ENCODE measurements at regions not wholly inside any gene's neighbourhood (a gene's known extent, or its start where the extent isn't known, plus 50 kb on each side); places are given as distances from the start of the nearest gene placed in this dataset.

DNA sequence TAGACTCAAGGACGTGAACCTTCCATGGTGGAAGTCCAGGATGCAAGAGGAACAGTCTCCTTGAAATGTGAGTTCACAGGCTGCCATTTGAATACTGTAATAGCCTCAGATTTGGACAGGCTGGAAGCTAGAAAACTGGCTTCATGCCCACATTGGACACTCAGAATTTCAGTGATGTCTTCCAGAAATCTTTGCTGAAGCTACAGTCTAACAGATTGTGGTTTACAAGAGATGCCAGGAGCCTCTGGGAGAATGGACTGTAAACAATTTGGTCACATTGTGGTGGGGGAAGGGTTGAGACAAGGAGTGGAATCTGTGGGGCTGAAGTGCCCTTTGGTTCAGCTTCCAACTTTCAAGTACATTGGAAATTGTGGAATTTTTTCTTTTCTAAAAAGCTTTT lies 252.0 kb upstream of the PROK2 start:
- TF ChIP-seq, protein P1, sequence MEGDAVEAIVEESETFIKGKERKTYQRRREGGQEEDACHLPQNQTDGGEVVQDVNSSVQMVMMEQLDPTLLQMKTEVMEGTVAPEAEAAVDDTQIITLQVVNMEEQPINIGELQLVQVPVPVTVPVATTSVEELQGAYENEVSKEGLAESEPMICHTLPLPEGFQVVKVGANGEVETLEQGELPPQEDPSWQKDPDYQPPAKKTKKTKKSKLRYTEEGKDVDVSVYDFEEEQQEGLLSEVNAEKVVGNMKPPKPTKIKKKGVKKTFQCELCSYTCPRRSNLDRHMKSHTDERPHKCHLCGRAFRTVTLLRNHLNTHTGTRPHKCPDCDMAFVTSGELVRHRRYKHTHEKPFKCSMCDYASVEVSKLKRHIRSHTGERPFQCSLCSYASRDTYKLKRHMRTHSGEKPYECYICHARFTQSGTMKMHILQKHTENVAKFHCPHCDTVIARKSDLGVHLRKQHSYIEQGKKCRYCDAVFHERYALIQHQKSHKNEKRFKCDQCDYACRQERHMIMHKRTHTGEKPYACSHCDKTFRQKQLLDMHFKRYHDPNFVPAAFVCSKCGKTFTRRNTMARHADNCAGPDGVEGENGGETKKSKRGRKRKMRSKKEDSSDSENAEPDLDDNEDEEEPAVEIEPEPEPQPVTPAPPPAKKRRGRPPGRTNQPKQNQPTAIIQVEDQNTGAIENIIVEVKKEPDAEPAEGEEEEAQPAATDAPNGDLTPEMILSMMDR (IDR thresholded peaks at IDR 0.05) = no peak
- H3K4me1 ChIP-seq = no peaks in the 10 kb centered on the region
- no peak for DNase-seq
- no peak for ATAC-seq
- intact Hi-C loops (cut with DNase I) = no loop called here
- no peaks in the 10 kb centered on the region for H3K9me3 ChIP-seq
- no peaks in the 10 kb centered on the region for H3K36me3 ChIP-seq
- H3K4me3 ChIP-seq = no peak overlapping the region
- H3K27ac ChIP-seq = no peak overlapping the region
- no peaks in the 10 kb centered on the region for H3K27me3 ChIP-seq (ENCODE audit: low read depth)

DNA sequence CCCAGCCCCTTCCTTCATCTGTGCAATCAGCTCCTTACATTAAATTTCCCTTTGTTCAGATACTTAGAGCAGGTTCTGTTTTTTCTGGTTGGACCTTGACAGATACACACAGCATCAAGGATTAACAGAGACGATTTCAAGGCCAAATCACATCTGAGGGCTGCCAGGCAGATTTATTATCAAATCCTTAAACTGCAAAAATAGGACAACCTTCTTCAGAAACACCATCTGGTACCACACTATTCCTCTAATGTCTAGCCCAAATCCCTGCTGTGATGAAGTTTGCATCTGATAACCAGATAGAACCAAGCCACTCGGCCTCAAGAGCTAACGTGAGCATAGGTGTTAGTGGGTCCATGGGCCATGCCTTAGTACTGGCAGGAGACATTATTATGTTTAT lies 250.7 kb upstream of the PROK2 start:
- H3K4me1 ChIP-seq = no peaks in the 10 kb centered on the region
- H3K9me3 ChIP-seq = no peaks in the 10 kb centered on the region
- no peak overlapping the region for H3K27ac ChIP-seq
- TF ChIP-seq, protein P1 (IDR thresholded peaks at IDR 0.05) = no peak
- no peaks in the 10 kb centered on the region for H3K36me3 ChIP-seq
- no peak overlapping the region for H3K4me3 ChIP-seq
- DNase-seq (no peak), ATAC-seq (no peak)
- H3K27me3 ChIP-seq (ENCODE audit: low read depth) = no peaks in the 10 kb centered on the region
- intact Hi-C loops (cut with DNase I) = no loop called here

DNA sequence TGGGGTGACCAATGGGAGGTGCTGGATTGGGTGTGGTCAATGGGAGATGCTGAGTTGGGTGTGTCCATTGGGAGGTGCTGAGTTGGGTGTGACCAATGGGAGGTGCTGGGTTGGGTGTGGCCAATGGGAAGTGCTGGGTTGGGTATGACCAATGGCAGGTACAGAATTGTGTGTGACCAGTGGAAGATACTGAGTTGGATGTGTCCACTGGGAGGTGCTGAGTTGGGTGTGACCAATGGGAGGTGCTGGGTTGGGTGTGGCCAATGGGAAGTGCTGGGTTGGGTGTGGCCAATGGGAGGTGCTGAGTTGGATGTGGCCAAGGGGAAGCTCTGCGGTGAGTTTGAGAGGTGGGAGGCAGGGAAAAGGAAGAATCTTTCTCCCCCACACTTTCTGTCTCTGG lies 250.0 kb upstream of the PROK2 start:
- intact Hi-C loops (cut with DNase I) = no loop called here
- H3K4me3 ChIP-seq = no peak overlapping the region
- no peak for ATAC-seq
- TF ChIP-seq, protein P1 (IDR thresholded peaks at IDR 0.05) = no peak
- no peaks in the 10 kb centered on the region for H3K36me3 ChIP-seq
- H3K27me3 ChIP-seq (ENCODE audit: low read depth) = no peaks in the 10 kb centered on the region
- no peaks in the 10 kb centered on the region for H3K9me3 ChIP-seq
- DNase-seq = no peak
- no peaks in the 10 kb centered on the region for H3K4me1 ChIP-seq
- H3K27ac ChIP-seq = no peak overlapping the region

DNA sequence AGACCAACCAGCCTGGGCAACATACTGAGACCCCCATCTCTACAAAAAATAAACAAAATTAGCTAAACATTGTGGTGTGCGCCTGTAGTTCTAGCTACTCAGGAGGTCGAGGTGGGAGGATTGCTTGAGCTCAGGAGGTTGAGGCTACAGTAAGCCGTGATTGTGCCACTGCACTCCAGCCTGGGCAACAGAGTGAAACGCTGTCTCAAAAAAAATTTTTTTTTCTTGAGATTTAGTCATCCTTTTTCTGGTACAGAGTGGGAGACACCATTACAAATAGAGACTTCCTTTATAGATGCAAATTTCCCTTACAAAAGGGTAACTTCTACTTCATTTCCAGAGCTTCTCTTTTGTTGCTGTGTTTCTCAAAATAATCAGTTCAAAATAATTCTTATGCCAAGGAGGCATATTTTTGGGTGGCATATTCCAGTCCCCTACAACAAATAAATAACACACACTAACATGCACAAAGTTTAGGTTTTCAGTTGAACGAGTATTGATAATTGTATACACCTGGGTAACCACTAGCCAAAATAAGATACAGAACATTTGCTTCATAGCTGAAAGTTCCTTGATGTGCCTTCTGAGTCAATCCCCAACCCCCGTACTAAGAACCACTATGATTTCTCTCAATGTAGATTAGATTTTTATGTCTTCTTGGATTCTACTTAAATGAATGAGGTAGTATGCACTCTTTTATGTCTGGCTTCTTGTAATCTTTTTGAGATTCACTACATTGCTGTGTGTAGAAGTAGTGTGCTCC lies 248.9 kb upstream of the PROK2 start:
- DNase-seq = no peak
- intact Hi-C loops (cut with DNase I) = no loop called here
- H3K36me3 ChIP-seq = no peaks in the 10 kb centered on the region
- no peak overlapping the region for H3K27ac ChIP-seq
- no peak overlapping the region for H3K4me3 ChIP-seq
- no peaks in the 10 kb centered on the region for H3K4me1 ChIP-seq
- no peaks in the 10 kb centered on the region for H3K9me3 ChIP-seq
- TF ChIP-seq, protein P1 (IDR thresholded peaks at IDR 0.05) = no peak
- H3K27me3 ChIP-seq (ENCODE audit: low read depth) = no peaks in the 10 kb centered on the region
- no peak for ATAC-seq

DNA sequence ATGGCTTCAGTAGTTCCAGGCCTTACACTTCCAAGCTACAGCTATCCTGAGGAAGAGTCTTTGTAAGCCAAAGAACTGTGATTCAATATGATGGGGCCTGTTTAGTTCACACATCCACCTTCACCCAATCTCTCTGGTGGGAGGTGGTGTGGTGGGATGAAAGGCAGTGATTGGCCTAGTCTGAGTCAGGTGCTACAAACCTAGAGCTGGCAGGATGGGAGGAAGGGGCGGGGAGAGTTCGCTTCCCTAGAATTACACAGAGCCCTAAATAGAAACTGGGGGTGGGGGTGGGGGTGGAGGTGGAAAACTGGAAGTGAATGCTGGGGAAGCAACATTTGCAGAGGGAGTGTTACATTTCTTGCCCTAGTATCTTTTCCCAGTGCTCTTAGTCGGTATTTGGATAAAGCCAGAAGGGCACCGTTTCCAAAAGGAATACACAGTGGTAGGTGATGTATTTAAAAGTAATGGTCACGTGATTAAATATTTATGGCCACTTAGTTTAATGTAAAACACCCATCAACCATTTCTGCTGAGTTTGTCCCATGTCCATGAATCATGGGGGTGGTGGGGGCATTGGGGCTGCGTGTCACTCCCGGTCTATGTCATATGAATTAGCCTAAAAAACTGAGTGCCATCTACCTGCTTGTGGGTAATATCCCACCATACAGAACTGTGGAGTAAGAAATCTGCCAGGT lies 247.6 kb upstream of the PROK2 start:
- no peaks in the 10 kb centered on the region for H3K9me3 ChIP-seq
- DNase-seq (no peak), ATAC-seq (no peak)
- H3K27me3 ChIP-seq (ENCODE audit: low read depth) = no peaks in the 10 kb centered on the region
- H3K27ac ChIP-seq = no peak overlapping the region
- no peak overlapping the region for H3K4me3 ChIP-seq
- no peaks in the 10 kb centered on the region for H3K36me3 ChIP-seq
- TF ChIP-seq, protein P1 (IDR thresholded peaks at IDR 0.05) = no peak
- intact Hi-C loops (cut with DNase I) = no loop called here
- no peaks in the 10 kb centered on the region for H3K4me1 ChIP-seq
